ENCODE measurements at regions not wholly inside any gene's neighbourhood (a gene's known extent, or its start where the extent isn't known, plus 50 kb on each side); places are given as distances from the start of the nearest gene placed in this dataset.

- TF ChIP-seq EZH2 (IDR thresholded peaks at IDR 0.05; ENCODE audit: borderline replicate concordance, low read length) (no peak), CTCF (conservative IDR thresholded peaks at IDR 0.05 in 1 of 2, IDR thresholded peaks at IDR 0.05 in 1 of 2; ENCODE audit: extremely low read depth in 1 of 2, insufficient read depth in 1 of 2, low read depth in 1 of 2, low read length in 2 of 2) (no peak)
Observed at GRCh38 chr10:108894402-108895301, 1028.7 kb downstream of the XPNPEP1 start.
